ENCODE measurements at regions not wholly inside any gene's neighbourhood (a gene's known extent, or its start where the extent isn't known, plus 50 kb on each side); places are given as distances from the start of the nearest gene placed in this dataset.

DNA sequence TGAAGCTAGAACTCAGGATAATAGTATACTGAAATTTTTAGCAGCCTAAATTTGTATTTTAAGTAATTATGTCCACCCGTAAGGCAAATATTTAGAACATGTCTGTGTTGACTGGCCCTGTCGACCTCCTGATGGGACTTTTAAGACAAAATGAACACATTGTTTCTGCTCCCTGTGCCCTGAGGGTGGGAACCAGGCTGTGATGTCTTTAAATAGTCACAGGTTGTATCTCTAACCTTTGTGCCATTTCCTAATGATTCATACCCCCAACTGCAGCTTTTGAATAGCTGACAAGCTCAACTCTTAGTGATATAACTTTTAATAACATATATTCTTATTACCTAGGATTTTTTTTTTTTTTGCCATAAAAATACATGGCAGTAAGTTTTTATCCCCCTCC, 494.9 kb upstream of the AKR1E2 start:
- no peak overlapping the region for H3K4me3 Mint-ChIP-seq
- H3K18ac ChIP-seq (ENCODE audit: insufficient read length, low read depth, low read length), result no peak overlapping the region
- no peak overlapping the region for H3K4me2 ChIP-seq (ENCODE audit: insufficient read depth, insufficient read length, low read length)
- H4K8ac ChIP-seq (replicated peaks; ENCODE audit: insufficient read length, low read depth, low read length), result no peak overlapping the region
- H3K4me1 Mint-ChIP-seq, result peaks cover 3 to 4% of the 10 kb centered on the region in 2 experiments; a peak in 1 of 4 replicates
- H3K36me3 Mint-ChIP-seq (ENCODE audit: insufficient read depth in 1 of 3, low read depth in 3 of 3), result no peaks in the 10 kb centered on the region
- H3K27me3 Mint-ChIP-seq (ENCODE audit: low read depth), result no peaks in the 10 kb centered on the region
- no peak overlapping the region for H2BK20ac ChIP-seq (ENCODE audit: low read depth, low read length, poor library complexity, severe bottlenecking)
- no peaks in the 10 kb centered on the region for H3K79me2 ChIP-seq (ENCODE audit: insufficient read depth, low read length)
- H3K23me2 ChIP-seq (ENCODE audit: insufficient read length, low read depth, low read length, poor library complexity, severe bottlenecking), result no peaks in the 10 kb centered on the region
- H3K27ac ChIP-seq (ENCODE audit: insufficient read length, low read depth, low read length), result no peak overlapping the region
- H2BK15ac ChIP-seq (ENCODE audit: low read depth, low read length), result no peak overlapping the region
- TF ChIP-seq, protein P1, sequence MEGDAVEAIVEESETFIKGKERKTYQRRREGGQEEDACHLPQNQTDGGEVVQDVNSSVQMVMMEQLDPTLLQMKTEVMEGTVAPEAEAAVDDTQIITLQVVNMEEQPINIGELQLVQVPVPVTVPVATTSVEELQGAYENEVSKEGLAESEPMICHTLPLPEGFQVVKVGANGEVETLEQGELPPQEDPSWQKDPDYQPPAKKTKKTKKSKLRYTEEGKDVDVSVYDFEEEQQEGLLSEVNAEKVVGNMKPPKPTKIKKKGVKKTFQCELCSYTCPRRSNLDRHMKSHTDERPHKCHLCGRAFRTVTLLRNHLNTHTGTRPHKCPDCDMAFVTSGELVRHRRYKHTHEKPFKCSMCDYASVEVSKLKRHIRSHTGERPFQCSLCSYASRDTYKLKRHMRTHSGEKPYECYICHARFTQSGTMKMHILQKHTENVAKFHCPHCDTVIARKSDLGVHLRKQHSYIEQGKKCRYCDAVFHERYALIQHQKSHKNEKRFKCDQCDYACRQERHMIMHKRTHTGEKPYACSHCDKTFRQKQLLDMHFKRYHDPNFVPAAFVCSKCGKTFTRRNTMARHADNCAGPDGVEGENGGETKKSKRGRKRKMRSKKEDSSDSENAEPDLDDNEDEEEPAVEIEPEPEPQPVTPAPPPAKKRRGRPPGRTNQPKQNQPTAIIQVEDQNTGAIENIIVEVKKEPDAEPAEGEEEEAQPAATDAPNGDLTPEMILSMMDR (conservative IDR thresholded peaks at IDR 0.05), result no peak
- no peaks in the 10 kb centered on the region for H3K79me1 ChIP-seq (ENCODE audit: insufficient read depth, low read depth, low read length, poor library complexity, severe bottlenecking)
- no peak for DNase-seq
- no peak overlapping the region for H3K9ac ChIP-seq (ENCODE audit: extremely low read depth, insufficient read length, low read length)
- no peaks in the 10 kb centered on the region for H3K9me3 ChIP-seq (ENCODE audit: control insufficient read depth, low read depth, low read length)
- H3K14ac ChIP-seq (ENCODE audit: insufficient read depth, low read length), result no peak overlapping the region
- H2BK5ac ChIP-seq (ENCODE audit: insufficient read length, low read length), result no peak overlapping the region
- no peak overlapping the region for H2AK5ac ChIP-seq (ENCODE audit: insufficient read length, low read length)
- no peak overlapping the region for H2AFZ ChIP-seq (ENCODE audit: low read length)
- no peak overlapping the region for H3K27ac Mint-ChIP-seq
- H2BK12ac ChIP-seq (ENCODE audit: insufficient read length, low read depth, low read length), result no peak overlapping the region
- no peak overlapping the region for H3K4ac ChIP-seq (ENCODE audit: low read depth, low read length)
- H3K4me1 ChIP-seq (ENCODE audit: insufficient read depth, low read length), result no peaks in the 10 kb centered on the region
- WGBS (ENCODE audit: extremely low coverage, insufficient read length, low lambda C conversion rate), result no CpG with 5 or more reads among the region's 2 CpGs
- H3K56ac ChIP-seq (ENCODE audit: insufficient read length, low read depth, low read length), result no peak overlapping the region
- no peak overlapping the region for H3T11ph ChIP-seq (ENCODE audit: low read length)
- no peak overlapping the region for H4K91ac ChIP-seq (ENCODE audit: insufficient read length, low read depth, low read length)
- no peaks in the 10 kb centered on the region for H4K20me1 ChIP-seq (ENCODE audit: control insufficient read depth, insufficient read depth, insufficient read length)
- no peak overlapping the region for H4K5ac ChIP-seq (ENCODE audit: insufficient read length, low read depth, low read length)
- no peak overlapping the region for H2BK120ac ChIP-seq (ENCODE audit: low read depth, low read length, poor library complexity, severe bottlenecking)
- H3K27me3 ChIP-seq (ENCODE audit: insufficient read depth, low read length), result no peaks in the 10 kb centered on the region
- H3K9me3 Mint-ChIP-seq, result no peaks in the 10 kb centered on the region
- H3K23ac ChIP-seq (ENCODE audit: insufficient read length, low read depth, low read length), result no peak overlapping the region
